ENCODE measurements at regions not wholly inside any gene's neighbourhood (a gene's known extent, or its start where the extent isn't known, plus 50 kb on each side); places are given as distances from the start of the nearest gene placed in this dataset.
A peak's percentile ranks its signal among the peaks of the same experiment; 100 is the strongest.

- Histone ChIP-seq H3K27me3 (ENCODE audit: control insufficient read depth, insufficient read depth, low read length) (no peaks in the 10 kb centered on the region), H3K4me3 (ENCODE audit: low read length in 3 of 3) (no peak overlapping the region), H3K9ac (ENCODE audit: low read length in 3 of 3) (no peak overlapping the region), H3K36me3 (ENCODE audit: control insufficient read depth in 2 of 3, insufficient read depth in 3 of 3, low read length in 3 of 3) (no peaks in the 10 kb centered on the region), H3K9me3 (ENCODE audit: control insufficient read depth in 2 of 3, insufficient read depth in 1 of 3, low read length in 3 of 3) (no peaks in the 10 kb centered on the region), H3K4me1 (ENCODE audit: control insufficient read depth in 2 of 3, insufficient read depth in 2 of 3, low read depth in 1 of 3, low read length in 3 of 3) (peaks cover 0 to 10% (median 7%) of the 10 kb centered on the region in 3 donors), H3K27ac (ENCODE audit: low read depth in 2 of 2, low read length in 2 of 2) (no peak overlapping the region)
- DNase-seq (peak in 1 of 5 donors; percentile 74), FAIRE-seq (no peak)
- intact Hi-C loops (cut with DNase I): no loop called here
- TF ChIP-seq CTCF (IDR thresholded peaks at IDR 0.05; ENCODE audit: borderline replicate concordance, extremely low read depth, insufficient read depth): no peak
These were observed 166.4 kb upstream of the FAT1 start for GRCh38 chr4:186889876-186890643.

- peaks cover 0 to 5% (median 2%) of the 10 kb centered on the region in 3 donors for H3K4me1 ChIP-seq (ENCODE audit: control insufficient read depth in 2 of 3, insufficient read depth in 2 of 3, low read depth in 1 of 3, low read length in 3 of 3)
- DNase-seq (no peak), FAIRE-seq (no peak)
- no peak for TF ChIP-seq CTCF (IDR thresholded peaks at IDR 0.05; ENCODE audit: borderline replicate concordance, extremely low read depth, insufficient read depth)
- no peaks in the 10 kb centered on the region for H3K36me3 ChIP-seq (ENCODE audit: control insufficient read depth in 2 of 3, insufficient read depth in 3 of 3, low read length in 3 of 3)
- intact Hi-C loops (cut with DNase I): no loop called here
- H3K4me3 ChIP-seq (ENCODE audit: low read length in 3 of 3): no peak overlapping the region
- H3K27me3 ChIP-seq (ENCODE audit: control insufficient read depth, insufficient read depth, low read length): no peaks in the 10 kb centered on the region
- H3K9ac ChIP-seq (ENCODE audit: low read length in 3 of 3): no peak overlapping the region
- H3K27ac ChIP-seq (ENCODE audit: low read depth in 2 of 2, low read length in 2 of 2): no peak overlapping the region
- H3K9me3 ChIP-seq (ENCODE audit: control insufficient read depth in 2 of 3, insufficient read depth in 1 of 3, low read length in 3 of 3): no peaks in the 10 kb centered on the region
These were observed 168.3 kb upstream of the FAT1 start for GRCh38 chr4:186891859-186892486.

GRCh38 chr4:186898367-186898766 lies 174.7 kb upstream of the FAT1 start:
- no peak overlapping the region for H3K9ac ChIP-seq (ENCODE audit: low read length in 3 of 3)
- no peaks in the 10 kb centered on the region for H3K27me3 ChIP-seq (ENCODE audit: control insufficient read depth, insufficient read depth, low read length)
- H3K4me3 ChIP-seq (ENCODE audit: low read length in 3 of 3): no peak overlapping the region
- no peaks in the 10 kb centered on the region for H3K36me3 ChIP-seq (ENCODE audit: control insufficient read depth in 2 of 3, insufficient read depth in 3 of 3, low read length in 3 of 3)
- H3K27ac ChIP-seq (ENCODE audit: low read depth in 2 of 2, low read length in 2 of 2): no peak overlapping the region
- intact Hi-C loops (cut with DNase I): no loop called here
- no peaks in the 10 kb centered on the region for H3K4me1 ChIP-seq (ENCODE audit: control insufficient read depth in 2 of 3, insufficient read depth in 2 of 3, low read depth in 1 of 3, low read length in 3 of 3)
- TF ChIP-seq CTCF (IDR thresholded peaks at IDR 0.05; ENCODE audit: borderline replicate concordance, extremely low read depth, insufficient read depth): no peak
- FAIRE-seq (no peak), DNase-seq (no peak)
- H3K9me3 ChIP-seq (ENCODE audit: control insufficient read depth in 2 of 3, insufficient read depth in 1 of 3, low read length in 3 of 3): no peaks in the 10 kb centered on the region

Data from kidney (tissue), 13 donors.